K562 (cell line): ENCODE measurements at regions not wholly inside any gene's neighbourhood (a gene's known extent, or its start where the extent isn't known, plus 50 kb on each side); places are given as distances from the start of the nearest gene placed in this dataset.

ENCODE experiments used
- POLR2A ChIP-seq: fragments of 450-650 bp; conservative IDR thresholded peaks from 2 replicates; pipeline ENCODE4 v1.6.1; 2016
- TCF7L2 ChIP-seq: fragments of 150-350 bp; IDR thresholded peaks from 2 replicates; pipeline ENCODE4 v1.6.1; 2016; ENCODE audit warnings: low read depth, mild to moderate bottlenecking, low read length, moderate library complexity

DNA sequence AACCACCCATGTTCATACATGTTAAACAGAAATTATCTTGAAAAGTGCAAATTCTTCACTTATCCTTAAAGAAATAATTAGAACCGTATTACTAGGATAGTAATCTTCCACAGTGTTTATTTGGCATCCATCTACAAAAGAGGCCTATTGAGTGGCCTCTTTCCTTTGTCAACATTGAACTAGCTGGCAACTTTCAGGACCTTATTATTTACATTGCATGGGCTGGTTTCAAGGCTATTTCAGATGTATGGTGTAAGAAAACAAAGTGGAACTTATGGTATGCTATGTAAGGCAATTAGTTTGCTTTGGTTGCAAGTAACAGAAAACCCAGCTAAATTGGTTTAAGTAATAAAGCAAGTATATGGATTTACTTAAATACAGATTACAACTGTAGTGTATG is 324.6 kb downstream of the RBM43 start:
- TF ChIP-seq TCF7L2 (no peak), POLR2A (no peak)
